HUDEP-2 (cell line): ENCODE measurements at regions not wholly inside any gene's neighbourhood (a gene's known extent, or its start where the extent isn't known, plus 50 kb on each side); places are given as distances from the start of the nearest gene placed in this dataset.

Experiments used
- DNase-seq, 76 experiments: peaks; one replicate each; lab custom pipeline; 2025; ENCODE audit not compliant: unreplicated experiment in 76 of 76; lab: John Stamatoyannopoulos, UW

DNA sequence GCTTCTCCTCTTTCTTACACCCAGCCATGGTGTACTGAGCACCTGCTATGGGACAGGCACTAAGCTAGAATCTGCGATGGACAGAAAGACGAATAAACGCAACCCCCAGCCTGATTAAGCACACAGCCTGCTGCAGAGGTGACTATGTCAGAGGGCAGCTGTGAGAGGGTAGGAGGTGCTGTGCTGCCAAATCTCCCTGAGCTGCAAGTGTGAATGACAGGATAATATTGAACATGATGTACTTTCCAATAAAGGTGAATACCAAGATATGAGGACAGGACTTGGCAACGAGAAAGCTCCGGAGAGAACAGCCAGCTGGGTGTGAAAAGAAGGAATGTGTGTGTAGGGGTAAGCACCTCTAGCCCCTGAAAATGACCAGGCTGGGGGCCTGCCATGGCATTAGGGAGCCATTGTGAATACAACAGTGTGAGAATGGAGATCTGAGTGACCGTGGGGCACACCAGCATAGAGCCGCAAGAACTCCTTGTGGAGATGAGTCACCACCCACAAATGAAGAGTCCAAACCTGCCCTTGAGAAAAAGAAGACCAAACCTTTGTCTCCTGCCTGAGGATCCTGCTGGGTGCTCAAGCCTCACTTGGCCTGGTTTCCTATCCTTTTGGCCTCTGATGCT is 83.0 kb upstream of the ATF3 start:
- no peak for DNase-seq

DNA sequence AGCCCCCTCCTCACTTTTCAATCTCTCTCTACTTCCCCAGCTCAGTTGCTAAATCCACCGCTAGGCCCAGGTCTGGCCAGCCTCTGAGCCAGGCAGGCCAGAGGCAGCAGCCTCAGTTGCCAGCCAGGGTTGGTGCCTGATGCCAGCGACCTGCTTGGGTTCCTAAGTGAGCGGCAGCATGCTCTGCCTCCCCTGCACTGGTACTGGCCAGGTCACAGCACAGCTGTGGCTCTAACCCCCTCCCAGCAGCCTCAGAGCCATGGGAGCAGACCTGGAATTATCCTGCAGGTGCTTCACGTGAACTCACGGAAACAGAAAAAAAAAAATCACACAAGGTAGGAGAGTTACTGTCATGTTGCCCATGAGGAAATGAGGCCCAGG is 82.5 kb upstream of the ATF3 start:
- DNase-seq = no peak

DNA sequence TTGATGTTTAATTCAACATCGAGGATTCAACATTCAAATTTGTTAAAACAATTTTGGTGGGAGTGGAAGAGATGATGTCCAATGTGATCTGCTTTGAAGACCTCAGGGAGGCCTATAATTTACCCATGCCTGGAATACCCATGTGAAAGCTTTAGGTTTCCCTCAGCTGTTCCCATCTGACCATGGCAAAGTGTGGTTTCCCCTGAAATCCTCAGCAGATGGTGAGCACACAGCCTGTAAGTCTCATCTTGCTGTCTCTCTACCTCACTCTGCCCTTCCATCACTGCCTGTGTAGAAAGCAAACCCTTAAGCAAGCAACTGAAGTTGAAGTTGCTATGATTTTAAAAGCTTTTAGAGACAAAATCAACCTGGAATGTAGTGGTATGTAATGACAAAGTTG is 80.1 kb upstream of the ATF3 start:
- DNase-seq = no peak

- no peak for DNase-seq
Measured at GRCh38 chr1:212529211-212529741, 79.3 kb upstream of the ATF3 start.

DNA sequence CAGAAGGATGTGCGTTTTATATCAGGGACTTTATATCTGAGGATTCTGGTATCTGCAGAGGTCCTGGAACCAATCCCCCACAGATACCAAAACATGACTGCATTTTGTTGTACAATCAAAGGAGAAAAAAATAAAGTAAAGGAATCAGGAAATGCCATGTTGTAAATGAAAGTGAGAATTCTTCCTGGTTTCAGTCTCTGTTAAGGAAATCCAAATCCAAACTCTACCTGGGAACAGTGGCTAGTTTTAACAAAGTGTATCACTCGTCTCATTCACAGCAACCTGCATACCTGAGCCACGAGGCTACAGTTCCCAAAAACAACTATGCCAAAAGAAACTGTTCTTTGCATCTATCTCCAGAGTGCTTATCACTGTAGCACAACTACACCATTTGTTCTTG is 77.3 kb upstream of the ATF3 start:
- no peak for DNase-seq

DNA sequence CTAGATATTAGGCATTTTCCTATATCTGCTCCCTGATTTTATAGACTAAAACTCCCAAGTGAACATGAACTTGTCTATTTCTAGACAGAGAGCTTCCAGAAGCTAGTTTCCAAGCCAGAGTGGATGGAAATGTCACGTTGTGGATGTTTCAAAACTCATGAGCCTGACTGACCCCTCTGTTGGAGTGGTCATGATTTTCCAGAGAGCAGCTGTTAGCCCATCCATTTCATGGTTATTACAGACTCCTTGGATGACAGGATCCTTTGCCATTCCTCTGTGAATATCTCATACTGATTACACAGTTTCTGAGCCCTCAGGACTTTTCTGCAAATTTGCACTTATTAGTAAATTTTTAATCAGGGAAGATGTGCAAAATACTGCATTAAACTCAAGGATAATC is 76.8 kb upstream of the ATF3 start:
- DNase-seq = no peak

DNA sequence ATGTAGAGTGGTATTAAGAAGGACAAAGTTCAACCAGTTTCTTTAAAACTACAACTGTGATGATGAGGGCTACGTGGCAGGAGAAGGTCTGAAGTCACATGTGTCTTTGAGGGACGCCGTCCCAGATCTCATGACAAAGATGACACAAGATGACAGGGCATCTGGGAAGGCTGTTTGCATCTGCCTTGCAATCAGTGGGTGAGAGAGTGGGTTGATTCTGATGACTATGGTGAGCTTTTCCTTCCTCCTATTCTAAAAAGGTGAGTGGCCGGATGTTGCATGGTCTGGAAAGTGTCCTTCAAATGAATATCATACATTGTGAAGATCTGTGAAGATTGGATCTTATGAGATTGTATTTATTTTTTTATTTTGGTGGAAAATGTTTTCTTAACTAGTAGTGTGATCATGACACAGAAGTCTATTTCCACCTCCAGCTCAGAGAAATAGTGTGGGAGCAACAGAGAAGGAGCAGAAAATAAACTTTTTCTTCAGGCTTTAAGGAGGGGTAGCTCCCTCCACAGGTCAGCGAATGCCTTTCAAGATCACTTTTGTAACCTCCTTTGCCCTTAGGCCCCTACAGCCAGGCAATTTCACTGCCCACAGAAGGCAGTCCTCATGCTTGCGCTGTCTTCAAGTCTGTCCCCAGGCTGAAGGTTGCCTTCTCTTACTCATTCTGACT is 76.0 kb upstream of the ATF3 start:
- DNase-seq = no peak

DNA sequence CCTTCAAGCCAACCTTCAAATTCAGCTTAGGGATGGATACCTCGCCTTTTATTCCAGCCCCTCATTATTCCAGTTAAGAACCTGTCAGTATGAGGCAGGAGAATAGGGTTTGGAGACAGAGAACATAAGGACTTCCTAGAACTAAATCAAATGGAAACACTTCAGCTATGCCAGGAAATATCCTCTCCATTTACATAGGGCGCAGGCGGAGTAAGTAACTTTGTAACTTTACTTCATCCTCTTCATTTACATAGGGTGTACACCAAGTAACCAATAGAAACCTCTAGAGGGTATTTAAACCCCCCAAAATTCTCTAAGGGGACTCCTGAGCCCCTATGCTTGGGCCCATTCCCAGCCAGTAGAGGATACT is 75.4 kb upstream of the ATF3 start:
- no peak for DNase-seq

DNA sequence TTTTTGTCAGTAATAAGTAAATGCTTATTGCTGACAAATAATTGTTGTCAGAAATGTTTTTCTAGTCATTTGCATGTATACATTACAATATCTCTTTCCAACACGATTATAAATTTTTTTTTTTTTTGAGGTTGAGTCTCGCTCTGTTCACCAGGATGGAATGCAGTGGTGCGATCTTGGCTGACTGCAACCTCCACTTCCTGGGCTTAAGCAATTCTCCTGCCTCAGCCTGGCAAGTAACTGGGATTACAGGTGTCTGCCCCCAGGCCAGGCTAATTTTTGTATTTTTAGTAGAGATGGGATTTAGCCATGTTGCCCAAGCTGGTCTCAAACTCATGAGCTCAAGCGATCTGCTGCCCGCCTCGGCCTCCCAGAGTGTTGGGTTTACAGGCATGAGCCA is 72.0 kb upstream of the ATF3 start:
- DNase-seq = no peak

GRCh38 chr1:212537610-212538009 is 71.0 kb upstream of the ATF3 start:
- no peak for DNase-seq

DNA sequence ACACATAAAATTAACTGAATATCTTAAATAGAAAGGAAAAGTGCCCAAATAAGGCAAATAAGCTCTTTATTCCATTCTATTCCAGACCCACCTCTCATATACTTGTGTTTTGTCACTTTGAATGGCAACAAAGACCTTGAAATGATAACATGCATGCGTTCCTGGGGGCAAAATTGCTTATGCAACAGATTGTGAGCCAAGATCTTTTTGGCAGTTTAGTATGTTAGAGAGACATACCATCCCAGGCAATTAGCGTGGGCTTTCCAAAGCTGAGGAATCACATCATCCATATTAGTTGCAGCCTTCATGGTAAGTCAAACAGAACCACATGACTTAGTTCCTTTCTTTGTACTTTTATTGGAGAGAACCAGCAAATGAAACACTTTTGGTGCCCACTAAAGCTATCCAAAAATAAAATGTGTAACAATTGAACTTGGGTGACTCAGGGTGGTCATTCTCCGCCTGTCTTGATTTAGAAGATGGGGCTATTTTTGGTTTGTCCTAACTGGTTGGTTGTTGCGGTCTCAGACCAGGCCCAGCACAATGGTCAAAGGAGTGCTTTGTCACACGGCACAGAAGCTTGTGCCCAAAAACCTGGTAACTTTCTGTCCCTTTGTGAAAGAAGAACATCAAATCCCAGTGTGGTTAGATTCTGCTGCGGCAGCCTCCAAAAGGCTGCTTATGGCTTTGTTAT is 68.7 kb upstream of the ATF3 start:
- no peak for DNase-seq

GRCh38 chr1:212542761-212543187 is 65.8 kb upstream of the ATF3 start:
- no peak for DNase-seq

GRCh38 chr1:212544110-212544509 is 64.5 kb upstream of the ATF3 start:
- DNase-seq = no peak

DNA sequence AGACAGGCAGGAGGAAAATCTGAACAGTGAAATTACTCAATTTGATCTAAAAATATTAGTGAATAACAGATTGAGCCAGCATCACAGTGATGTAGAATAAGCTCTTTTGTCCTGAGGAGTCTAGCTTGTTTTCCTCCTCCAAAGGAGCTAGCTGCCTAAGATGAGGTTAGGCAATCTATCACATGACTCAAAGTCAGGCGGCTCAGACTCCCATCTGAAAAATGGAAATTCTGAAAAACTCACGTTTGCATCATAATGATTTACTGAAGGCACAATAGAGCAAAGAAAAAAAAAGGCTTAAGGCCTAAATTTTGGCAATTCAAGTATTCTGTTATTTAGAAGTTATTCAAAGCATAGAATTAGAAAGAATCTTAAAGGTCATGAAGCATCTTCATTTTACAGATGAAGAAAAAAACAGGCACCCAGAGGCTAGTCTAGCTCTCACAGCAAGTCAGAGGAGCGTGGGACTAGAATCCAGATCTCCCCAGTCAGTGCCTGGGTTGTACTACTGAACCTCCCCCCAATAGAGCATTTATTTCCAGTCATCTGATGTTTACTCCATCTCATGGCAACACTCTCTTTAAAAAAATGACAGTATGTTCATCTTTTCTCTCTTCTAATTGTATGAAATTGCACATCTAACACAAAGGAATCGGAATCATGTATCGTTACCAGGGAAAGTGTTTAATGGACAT is 62.5 kb upstream of the ATF3 start:
- DNase-seq = no peak

DNA sequence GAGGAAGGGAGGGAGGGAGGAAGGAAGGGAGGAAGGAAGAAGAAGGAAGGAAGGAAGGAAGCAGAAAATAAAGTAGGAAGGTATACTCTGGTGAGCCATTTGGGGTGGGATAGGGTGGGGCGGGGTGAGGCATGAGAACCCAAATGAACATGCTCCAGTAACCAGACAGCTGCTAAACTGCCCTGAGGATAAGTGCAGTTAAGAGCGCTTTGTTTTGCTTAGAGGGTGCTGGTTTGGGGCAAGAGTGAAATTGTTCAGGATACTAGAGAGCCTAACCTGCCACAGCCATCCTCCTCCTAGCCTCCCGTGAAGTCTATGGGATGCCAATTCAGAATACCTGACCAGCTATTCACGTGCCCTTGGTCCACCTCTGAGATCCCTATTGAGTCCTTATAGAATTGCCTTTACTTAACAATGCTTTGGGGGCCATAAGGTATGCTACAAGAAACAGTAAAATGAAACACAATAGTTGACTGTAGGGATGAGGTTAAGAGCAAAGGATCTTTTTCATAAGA is 59.0 kb upstream of the ATF3 start:
- DNase-seq = no peak

DNA sequence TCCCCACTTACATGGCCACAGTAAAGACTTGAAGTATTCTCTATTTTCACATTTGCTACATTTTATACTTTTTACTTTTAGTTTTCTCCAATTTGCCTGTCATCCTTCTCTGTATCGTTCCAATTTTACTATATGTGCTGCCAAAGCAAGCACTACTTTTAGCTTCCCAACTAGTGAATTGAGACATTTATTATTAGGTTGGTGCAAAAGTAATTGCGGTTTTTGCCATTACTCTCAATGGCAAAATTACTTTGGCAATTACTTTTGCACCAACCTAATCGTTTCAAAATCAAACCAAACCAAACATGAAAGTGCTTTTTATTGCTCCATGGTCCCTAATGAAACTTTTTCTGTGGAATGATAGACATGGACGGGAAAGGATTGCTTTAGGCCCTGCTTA is 56.6 kb upstream of the ATF3 start:
- no peak for DNase-seq

GRCh38 chr1:212553676-212554075 is 54.9 kb upstream of the ATF3 start:
- no peak for DNase-seq

DNA sequence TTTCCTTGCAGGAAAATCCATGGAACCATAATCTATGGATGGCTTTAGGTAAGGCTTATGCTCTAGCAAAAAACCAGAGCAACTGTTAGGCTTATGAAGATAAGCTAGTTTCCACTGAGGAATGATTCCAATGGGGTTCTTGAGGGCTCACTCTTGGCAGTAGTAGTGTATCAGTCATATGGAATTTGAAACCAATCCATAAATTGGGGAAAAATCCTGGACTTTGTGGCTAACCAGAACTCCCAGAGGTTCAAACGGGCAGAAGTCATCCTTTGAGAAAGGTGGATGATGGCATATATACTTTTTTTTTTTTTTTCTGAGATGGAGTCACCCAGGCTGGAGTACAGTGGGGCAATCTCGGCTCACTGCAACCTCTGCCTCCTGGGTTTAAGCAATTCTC is 54.2 kb upstream of the ATF3 start:
- no peak for DNase-seq

- DNase-seq = no peak
Measured at GRCh38 chr1:212555426-212555825, 53.1 kb upstream of the ATF3 start.

GRCh38 chr1:212556822-212557549 is 51.6 kb upstream of the ATF3 start:
- DNase-seq = no peak
